Neural cell (in vitro differentiated cells): ENCODE measurements at regions not wholly inside any gene's neighbourhood (a gene's known extent, or its start where the extent isn't known, plus 50 kb on each side); places are given as distances from the start of the nearest gene placed in this dataset.

Source experiments
- H2AFZ ChIP-seq: fragments of 200-600, 300-800 bp; sonication (generic), shearing (Covaris generic); 2 replicates; pipeline ENCODE4 v1.6.0; 2014; ENCODE audit warnings: low read depth, mild to moderate bottlenecking, antibody characterized with exemption, low read length, moderate library complexity
- H3F3A ChIP-seq: fragments of 200-600 bp; shearing (Covaris generic); 2 replicates; pipeline ENCODE4 v1.6.1; 2016; ENCODE audit warnings: mild to moderate bottlenecking, moderate library complexity, mixed read lengths, antibody characterized with exemption, low read length; ENCODE audit not compliant: insufficient read depth, poor library complexity, severe bottlenecking
- H3K27ac ChIP-seq: fragments of 200-600, 300-800 bp; sonication (generic), shearing (Covaris generic); 2 replicates; pipeline ENCODE4 v1.5.1; 2014; ENCODE audit warnings: mild to moderate bottlenecking, low read length, moderate library complexity
- H3K27me3 ChIP-seq: fragments of 300-800, 200-600 bp; sonication (generic), shearing (Covaris generic); 2 replicates; pipeline ENCODE4 v1.6.0; 2014; ENCODE audit warnings: mild to moderate bottlenecking, low read depth, low read length, moderate library complexity; ENCODE audit not compliant: insufficient read depth
- H3K36me3 ChIP-seq: fragments of 300-800, 200-600 bp; sonication (generic), shearing (Covaris generic); 2 replicates; pipeline ENCODE4 v1.5.1; 2014; ENCODE audit warnings: mild to moderate bottlenecking, antibody characterized with exemption, low read length, moderate library complexity; ENCODE audit not compliant: insufficient read depth
- H3K4me2 ChIP-seq: fragments of 300-800, 200-600 bp; sonication (generic), shearing (Covaris generic); 2 replicates; pipeline ENCODE4 v1.6.0; 2014; ENCODE audit warnings: mild to moderate bottlenecking, low read length
- H3K4me3 ChIP-seq: fragments of 300-800, 200-600 bp; sonication (generic), shearing (Covaris generic); 2 replicates; pipeline ENCODE4 v1.5.1; 2014; ENCODE audit warnings: mild to moderate bottlenecking, low read length, moderate library complexity
- H3K79me2 ChIP-seq: fragments of 200-600 bp; shearing (Covaris generic); replicated peaks from 2 replicates; pipeline ENCODE4 v1.6.0; 2014; ENCODE audit warnings: mild to moderate bottlenecking, low read length, moderate library complexity; ENCODE audit not compliant: insufficient read depth
- H3K9ac ChIP-seq: fragments of 300-800, 200-600 bp; sonication (generic), shearing (Covaris generic); 2 replicates; pipeline ENCODE4 v1.6.1; 2016; ENCODE audit warnings: mild to moderate bottlenecking, low read length, mixed read lengths
- H3K9me2 ChIP-seq: fragments of 200-600 bp; shearing (Covaris generic); 2 replicates; pipeline ENCODE4 v1.6.1; 2016; ENCODE audit warnings: mild to moderate bottlenecking, low read length, mixed read lengths; ENCODE audit not compliant: insufficient read depth
- H3K9me3 ChIP-seq: fragments of 200-600, 300-800 bp; sonication (generic), shearing (Covaris generic); 2 replicates; pipeline ENCODE4 v1.6.1; 2016; ENCODE audit warnings: mild to moderate bottlenecking, mixed run types, low read length, moderate library complexity, mixed read lengths
- H4K20me1 ChIP-seq: fragments of 200-600 bp; shearing (Covaris generic); 2 replicates; pipeline ENCODE4 v1.6.1; 2016; ENCODE audit warnings: mild to moderate bottlenecking, mixed run types; ENCODE audit not compliant: insufficient read depth
- EP300 ChIP-seq: fragments of 450-650 bp; conservative IDR thresholded peaks from 2 replicates; pipeline ENCODE4 v1.6.1; 2014; ENCODE audit warnings: antibody characterized with exemption, mild to moderate bottlenecking, moderate library complexity; ENCODE audit not compliant: poor library complexity, severe bottlenecking
- EZH2 ChIP-seq: fragments of 200-600, 300-800 bp; shearing (Covaris generic), sonication (generic); IDR thresholded peaks from 2 replicates; pipeline ENCODE4 v1.6.1; 2014; ENCODE audit warnings: antibody characterized with exemption, low read length, borderline replicate concordance, mild to moderate bottlenecking; ENCODE audit not compliant: insufficient read depth, poor library complexity, severe bottlenecking
- MXI1 ChIP-seq: fragments of 450-650 bp; conservative IDR thresholded peaks from 2 replicates; pipeline ENCODE4 v1.6.1; 2014; ENCODE audit warnings: antibody characterized with exemption, mild to moderate bottlenecking; ENCODE audit not compliant: poor library complexity, severe bottlenecking
- POLR2AphosphoS5 ChIP-seq: IDR thresholded peaks from 2 replicates; pipeline ENCODE4 v1.6.1; 2012
- RAD21 ChIP-seq: fragments of 450-650 bp; conservative IDR thresholded peaks from 2 replicates; pipeline ENCODE4 v1.6.1; 2014; ENCODE audit warnings: antibody characterized with exemption, mild to moderate bottlenecking, moderate library complexity
- SMC3 ChIP-seq: fragments of 450-650 bp; conservative IDR thresholded peaks from 2 replicates; pipeline ENCODE4 v1.6.1; 2014; ENCODE audit warnings: antibody characterized with exemption, mild to moderate bottlenecking, moderate library complexity; ENCODE audit not compliant: poor library complexity
- TAF1 ChIP-seq: IDR thresholded peaks from 2 replicates; pipeline ENCODE4 v1.6.1; 2012; ENCODE audit warnings: low read depth
- TF ChIP-seq, protein P1 (sequence below): fragments of 450-650 bp; IDR thresholded peaks from 2 replicates; pipeline ENCODE4 v1.5.1; 2014; ENCODE audit warnings: antibody characterized with exemption, mild to moderate bottlenecking, moderate library complexity; ENCODE audit not compliant: poor library complexity, severe bottlenecking
- TF ChIP-seq, protein P2 (sequence below): IDR thresholded peaks from 2 replicates; pipeline ENCODE4 v1.6.1; 2012; ENCODE audit warnings: borderline replicate concordance

DNA sequence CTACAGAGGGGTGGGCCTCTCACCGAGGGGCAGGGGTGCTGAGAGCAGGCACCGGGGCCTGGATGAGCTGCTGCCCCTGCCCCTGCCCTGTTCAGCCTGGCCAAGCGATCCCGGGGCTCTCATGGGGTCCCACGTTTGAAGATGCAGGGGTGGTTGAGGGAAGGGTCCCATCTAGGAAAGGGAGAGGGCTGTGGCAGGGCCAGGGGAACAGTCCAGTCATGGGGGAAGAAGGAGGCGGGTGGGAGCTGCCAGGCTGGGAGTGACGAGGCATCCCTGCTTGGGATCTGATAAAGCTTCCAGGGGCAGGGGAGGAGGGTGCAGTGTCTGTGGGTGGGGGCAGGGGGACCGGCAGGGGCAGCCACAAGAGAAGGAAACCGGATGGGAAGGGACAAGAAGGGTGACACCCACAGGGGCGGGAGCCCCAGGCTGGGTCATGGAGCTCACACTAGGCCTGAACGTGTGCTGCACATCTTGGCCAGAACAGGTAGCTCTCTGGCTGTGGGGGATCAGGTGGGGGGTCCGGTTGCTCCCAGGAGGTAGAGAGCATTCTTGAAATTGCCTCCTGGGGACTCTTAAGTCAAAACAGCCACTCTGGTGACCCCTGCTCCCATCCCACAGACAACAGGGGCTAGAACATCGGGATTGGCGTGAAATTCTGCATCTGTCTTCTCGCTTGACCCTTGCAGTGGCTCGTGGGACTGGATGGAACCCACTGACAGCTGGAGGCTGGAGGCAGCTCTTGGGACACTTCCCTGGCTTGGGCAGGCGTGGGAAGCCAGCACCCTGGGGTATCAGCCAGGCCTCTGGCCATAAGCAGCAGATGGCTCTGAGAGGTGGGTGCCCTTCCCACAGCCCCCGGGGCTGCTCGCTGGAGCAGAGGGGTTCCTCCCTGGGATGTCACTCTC lies 58.0 kb upstream of the GATA5 start:
- H4K20me1 ChIP-seq: no peaks in the 10 kb centered on the region

DNA sequence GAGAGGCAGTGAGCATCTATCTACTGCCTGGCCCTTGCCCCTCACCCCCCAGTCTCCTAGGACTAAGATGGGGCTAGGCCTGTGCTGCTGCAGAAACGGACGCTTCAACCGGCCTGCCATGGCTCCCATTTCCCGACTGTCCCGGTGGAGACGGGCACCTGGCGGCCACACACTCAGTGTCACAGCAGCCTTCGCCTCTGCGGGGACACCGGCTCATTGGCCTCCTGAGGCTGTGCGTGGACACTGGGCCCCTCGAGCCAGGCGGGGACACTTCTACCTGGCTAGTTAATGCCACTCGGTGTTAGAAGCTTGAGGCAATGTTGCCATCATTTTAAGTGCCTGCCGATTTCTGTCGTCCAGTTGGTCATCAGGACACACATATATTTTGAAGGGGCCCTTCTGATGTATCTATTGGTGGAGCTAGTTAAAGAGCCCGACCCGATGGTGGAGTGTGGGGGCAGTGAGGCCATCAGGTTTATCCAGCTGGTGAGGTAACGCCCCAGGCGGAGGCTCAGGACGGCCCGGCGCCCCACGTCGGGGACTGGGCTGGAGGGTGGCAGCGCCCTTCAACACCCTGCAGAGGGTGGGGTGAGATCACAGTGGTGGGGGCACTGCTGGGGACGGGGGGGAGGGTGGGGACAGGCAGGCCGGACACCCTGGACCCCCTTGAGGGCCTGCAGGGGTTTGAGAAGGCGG lies 58.9 kb upstream of the GATA5 start:
- Histone ChIP-seq H3K9me2 (no peaks in the 10 kb centered on the region), H3K27me3 (no peaks in the 10 kb centered on the region), H3F3A (no peaks in the 10 kb centered on the region), H3K27ac (no peak overlapping the region), H3K9ac (no peak overlapping the region), H3K9me3 (no peaks in the 10 kb centered on the region), H3K4me3 (no peak overlapping the region), H3K79me2 (no peaks in the 10 kb centered on the region), H4K20me1 (no peaks in the 10 kb centered on the region), H3K36me3 (no peaks in the 10 kb centered on the region), H3K4me2 (no peak overlapping the region), H2AFZ (no peak overlapping the region)
- TF ChIP-seq POLR2AphosphoS5 (no peak), EP300 (no peak), EZH2 (no peak), RAD21 (no peak), MXI1 (no peak)
- TF ChIP-seq, protein P1, sequence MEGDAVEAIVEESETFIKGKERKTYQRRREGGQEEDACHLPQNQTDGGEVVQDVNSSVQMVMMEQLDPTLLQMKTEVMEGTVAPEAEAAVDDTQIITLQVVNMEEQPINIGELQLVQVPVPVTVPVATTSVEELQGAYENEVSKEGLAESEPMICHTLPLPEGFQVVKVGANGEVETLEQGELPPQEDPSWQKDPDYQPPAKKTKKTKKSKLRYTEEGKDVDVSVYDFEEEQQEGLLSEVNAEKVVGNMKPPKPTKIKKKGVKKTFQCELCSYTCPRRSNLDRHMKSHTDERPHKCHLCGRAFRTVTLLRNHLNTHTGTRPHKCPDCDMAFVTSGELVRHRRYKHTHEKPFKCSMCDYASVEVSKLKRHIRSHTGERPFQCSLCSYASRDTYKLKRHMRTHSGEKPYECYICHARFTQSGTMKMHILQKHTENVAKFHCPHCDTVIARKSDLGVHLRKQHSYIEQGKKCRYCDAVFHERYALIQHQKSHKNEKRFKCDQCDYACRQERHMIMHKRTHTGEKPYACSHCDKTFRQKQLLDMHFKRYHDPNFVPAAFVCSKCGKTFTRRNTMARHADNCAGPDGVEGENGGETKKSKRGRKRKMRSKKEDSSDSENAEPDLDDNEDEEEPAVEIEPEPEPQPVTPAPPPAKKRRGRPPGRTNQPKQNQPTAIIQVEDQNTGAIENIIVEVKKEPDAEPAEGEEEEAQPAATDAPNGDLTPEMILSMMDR: no peak
- TF ChIP-seq, protein P2, sequence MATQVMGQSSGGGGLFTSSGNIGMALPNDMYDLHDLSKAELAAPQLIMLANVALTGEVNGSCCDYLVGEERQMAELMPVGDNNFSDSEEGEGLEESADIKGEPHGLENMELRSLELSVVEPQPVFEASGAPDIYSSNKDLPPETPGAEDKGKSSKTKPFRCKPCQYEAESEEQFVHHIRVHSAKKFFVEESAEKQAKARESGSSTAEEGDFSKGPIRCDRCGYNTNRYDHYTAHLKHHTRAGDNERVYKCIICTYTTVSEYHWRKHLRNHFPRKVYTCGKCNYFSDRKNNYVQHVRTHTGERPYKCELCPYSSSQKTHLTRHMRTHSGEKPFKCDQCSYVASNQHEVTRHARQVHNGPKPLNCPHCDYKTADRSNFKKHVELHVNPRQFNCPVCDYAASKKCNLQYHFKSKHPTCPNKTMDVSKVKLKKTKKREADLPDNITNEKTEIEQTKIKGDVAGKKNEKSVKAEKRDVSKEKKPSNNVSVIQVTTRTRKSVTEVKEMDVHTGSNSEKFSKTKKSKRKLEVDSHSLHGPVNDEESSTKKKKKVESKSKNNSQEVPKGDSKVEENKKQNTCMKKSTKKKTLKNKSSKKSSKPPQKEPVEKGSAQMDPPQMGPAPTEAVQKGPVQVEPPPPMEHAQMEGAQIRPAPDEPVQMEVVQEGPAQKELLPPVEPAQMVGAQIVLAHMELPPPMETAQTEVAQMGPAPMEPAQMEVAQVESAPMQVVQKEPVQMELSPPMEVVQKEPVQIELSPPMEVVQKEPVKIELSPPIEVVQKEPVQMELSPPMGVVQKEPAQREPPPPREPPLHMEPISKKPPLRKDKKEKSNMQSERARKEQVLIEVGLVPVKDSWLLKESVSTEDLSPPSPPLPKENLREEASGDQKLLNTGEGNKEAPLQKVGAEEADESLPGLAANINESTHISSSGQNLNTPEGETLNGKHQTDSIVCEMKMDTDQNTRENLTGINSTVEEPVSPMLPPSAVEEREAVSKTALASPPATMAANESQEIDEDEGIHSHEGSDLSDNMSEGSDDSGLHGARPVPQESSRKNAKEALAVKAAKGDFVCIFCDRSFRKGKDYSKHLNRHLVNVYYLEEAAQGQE: no peak

More for the DNA sequence above, 58.0 kb upstream of the GATA5 start:
- Histone ChIP-seq H2AFZ (no peak overlapping the region), H3K79me2 (no peaks in the 10 kb centered on the region), H3K27me3 (no peaks in the 10 kb centered on the region), H3K4me3 (no peak overlapping the region), H3K9ac (no peak overlapping the region), H3K36me3 (no peaks in the 10 kb centered on the region), H3K4me2 (no peak overlapping the region), H3K9me2 (no peaks in the 10 kb centered on the region), H3K27ac (no peak overlapping the region), H3F3A (no peaks in the 10 kb centered on the region), H3K9me3 (no peaks in the 10 kb centered on the region)
- TF ChIP-seq EP300: no peak
- TF ChIP-seq, protein P1: no peak
- no peak for TF ChIP-seq SMC3
- TF ChIP-seq POLR2AphosphoS5: no peak
- TF ChIP-seq TAF1: no peak
- TF ChIP-seq RAD21: no peak
- TF ChIP-seq MXI1: no peak
- TF ChIP-seq, protein P2: no peak
- no peak for TF ChIP-seq EZH2
